ENCODE measurements at regions not wholly inside any gene's neighbourhood (a gene's known extent, or its start where the extent isn't known, plus 50 kb on each side); places are given as distances from the start of the nearest gene placed in this dataset.

DNA sequence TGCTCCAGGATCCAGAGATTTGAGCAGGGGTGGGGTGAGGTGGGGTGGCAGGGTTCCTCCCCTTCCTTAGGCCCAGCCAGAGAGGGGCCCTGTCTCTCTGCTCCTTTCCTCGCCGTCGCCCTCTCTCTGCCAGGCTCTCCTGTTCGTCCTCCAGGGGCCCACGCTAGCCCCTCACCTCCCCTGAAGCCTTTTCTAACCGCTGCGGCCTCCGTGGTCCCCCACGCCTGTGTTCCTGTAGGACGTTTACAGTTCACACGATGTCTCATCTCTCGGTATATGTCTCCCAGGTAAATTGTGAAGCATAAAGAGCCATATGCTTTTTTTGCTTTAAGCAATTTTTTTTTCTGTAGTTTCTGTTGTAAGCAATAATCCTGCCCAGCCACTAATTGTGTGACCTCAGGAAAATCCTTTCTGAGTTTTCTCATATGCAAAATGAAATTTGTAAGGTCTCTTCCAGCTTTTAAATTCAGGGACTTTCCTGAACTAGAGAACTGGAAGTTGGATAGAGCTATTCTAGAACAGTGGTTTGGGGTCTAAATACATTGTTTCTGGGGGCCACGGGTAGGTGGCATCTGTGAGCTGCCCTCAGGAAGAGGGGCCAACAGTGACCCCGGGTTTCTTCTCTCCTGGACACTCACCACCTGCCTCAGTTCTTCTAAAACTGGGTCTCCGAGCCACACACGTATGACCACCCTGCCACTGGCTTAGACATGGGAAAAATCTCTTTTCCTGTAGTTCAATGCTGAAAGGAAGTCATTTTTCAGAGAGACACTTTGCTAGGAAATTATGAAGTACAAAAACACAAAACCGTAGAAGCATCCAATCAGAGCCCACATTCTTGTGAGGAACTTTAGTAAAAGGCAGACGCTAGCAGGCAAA, 50.2 kb upstream of the ZNF366 start:
- DNase-seq (ENCODE audit: extremely low spot score): no peak
- POLR2A ChIA-PET: no interaction called here
- CTCF ChIA-PET: interaction anchor here (1.0 to 2.8 kb wide), 7 partner anchors 8 to 201 kb away, joined by 3 to 16 read pairs (median 4); no protein-coding TSS in a partner anchor
- TF ChIP-seq, protein P1, sequence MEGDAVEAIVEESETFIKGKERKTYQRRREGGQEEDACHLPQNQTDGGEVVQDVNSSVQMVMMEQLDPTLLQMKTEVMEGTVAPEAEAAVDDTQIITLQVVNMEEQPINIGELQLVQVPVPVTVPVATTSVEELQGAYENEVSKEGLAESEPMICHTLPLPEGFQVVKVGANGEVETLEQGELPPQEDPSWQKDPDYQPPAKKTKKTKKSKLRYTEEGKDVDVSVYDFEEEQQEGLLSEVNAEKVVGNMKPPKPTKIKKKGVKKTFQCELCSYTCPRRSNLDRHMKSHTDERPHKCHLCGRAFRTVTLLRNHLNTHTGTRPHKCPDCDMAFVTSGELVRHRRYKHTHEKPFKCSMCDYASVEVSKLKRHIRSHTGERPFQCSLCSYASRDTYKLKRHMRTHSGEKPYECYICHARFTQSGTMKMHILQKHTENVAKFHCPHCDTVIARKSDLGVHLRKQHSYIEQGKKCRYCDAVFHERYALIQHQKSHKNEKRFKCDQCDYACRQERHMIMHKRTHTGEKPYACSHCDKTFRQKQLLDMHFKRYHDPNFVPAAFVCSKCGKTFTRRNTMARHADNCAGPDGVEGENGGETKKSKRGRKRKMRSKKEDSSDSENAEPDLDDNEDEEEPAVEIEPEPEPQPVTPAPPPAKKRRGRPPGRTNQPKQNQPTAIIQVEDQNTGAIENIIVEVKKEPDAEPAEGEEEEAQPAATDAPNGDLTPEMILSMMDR (IDR thresholded peaks at IDR 0.05; ENCODE audit: control extremely low read depth, extremely low read depth, low read depth, missing control alignments): no peak

Measured in GM10248 (cell line).